ENCODE measurements at regions not wholly inside any gene's neighbourhood (a gene's known extent, or its start where the extent isn't known, plus 50 kb on each side); places are given as distances from the start of the nearest gene placed in this dataset.
"Not testable (repeated sequence)": the region's sequence is repeated elsewhere in the genome, so short reads cannot be mapped to it uniquely, and the experiment has no call there.

DNA sequence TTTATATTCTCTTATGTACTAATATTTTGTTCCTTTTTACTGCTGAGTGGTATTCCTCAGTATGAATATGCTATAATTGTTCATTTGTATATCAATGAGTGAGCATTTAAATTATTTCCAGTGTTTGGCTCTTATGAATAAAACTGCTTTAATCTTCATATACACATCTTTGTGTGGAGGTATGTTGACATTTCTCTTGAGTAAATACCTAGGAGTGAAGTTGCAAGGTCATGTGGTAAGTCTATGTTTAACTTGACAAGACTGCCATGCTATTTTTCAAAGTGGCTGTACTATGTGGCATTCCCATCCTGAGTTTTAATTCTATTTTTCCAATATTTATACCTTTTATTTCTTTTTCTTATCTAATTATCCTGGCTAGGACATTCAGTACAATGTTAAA lies 124.2 kb downstream of the ADSS2 start:
- intact Hi-C loops (cut with micrococcal nuclease) = no loop called here
- no peak for ATAC-seq
- DNase-seq = no peak

DNA sequence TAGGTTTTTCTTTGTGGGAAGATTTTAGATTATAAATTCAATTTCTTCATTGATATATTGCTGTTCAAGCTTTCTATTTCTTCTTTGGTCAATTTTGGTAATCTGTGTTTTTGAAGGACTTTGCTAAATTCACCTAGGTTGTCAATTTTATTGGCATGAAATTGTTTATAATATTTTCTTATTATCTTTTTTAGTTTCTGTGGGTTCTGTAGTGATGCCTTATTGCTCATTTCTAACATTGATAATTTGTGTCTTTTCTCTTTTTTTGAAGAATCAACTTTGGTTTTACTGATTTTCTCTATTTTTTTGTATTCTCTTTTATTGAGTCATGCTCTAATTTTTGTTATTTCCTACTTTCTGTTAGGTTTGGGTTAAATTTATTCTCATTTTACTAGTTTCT lies 123.2 kb downstream of the ADSS2 start:
- no peak for ATAC-seq
- intact Hi-C loops (cut with micrococcal nuclease) = no loop called here

GRCh38 chr1:244329591-244330317 lies 122.0 kb downstream of the ADSS2 start:
- intact Hi-C loops (cut with micrococcal nuclease) = no loop called here
- no peak for DNase-seq
- ATAC-seq = no peak

More for the DNA sequence above, 123.2 kb downstream of the ADSS2 start:
- DNase-seq = no peak

DNA sequence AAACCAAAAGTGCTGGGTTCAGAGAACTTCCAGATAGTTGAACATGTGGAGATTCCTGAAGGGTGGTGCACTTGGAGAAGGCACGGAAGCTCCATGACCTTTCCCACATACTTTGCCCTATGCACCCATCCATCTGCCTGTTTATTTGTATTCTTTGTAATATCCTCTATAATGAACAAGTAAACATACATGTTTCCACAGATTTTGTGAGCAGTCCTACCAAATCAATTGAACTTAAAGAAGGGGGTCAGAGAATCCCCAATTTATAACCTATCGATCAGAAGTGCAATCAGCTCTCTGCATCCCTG lies 121.4 kb downstream of the ADSS2 start:
- intact Hi-C loops (cut with micrococcal nuclease) = no loop called here
- DNase-seq = no peak
- no peak for ATAC-seq

- intact Hi-C loops (cut with micrococcal nuclease); DNase-seq; ATAC-seq: not testable (repeated sequence)
Observed at GRCh38 chr1:244332761-244333160, 118.9 kb downstream of the ADSS2 start.

- DNase-seq; ATAC-seq; intact Hi-C loops (cut with micrococcal nuclease): not testable (repeated sequence)
Observed at GRCh38 chr1:244334315-244334714, 117.4 kb downstream of the ADSS2 start.

- ATAC-seq; DNase-seq; intact Hi-C loops (cut with micrococcal nuclease): not testable (repeated sequence)
Observed at GRCh38 chr1:244334842-244335241, 116.9 kb downstream of the ADSS2 start.

- intact Hi-C loops (cut with micrococcal nuclease) = no loop called here
- no peak for DNase-seq
- ATAC-seq = no peak
Observed at GRCh38 chr1:244335456-244335855, 116.3 kb downstream of the ADSS2 start.

- no peak for ATAC-seq
- intact Hi-C loops (cut with micrococcal nuclease) = no loop called here
Observed at GRCh38 chr1:244336232-244336899, 115.3 kb downstream of the ADSS2 start.

DNA sequence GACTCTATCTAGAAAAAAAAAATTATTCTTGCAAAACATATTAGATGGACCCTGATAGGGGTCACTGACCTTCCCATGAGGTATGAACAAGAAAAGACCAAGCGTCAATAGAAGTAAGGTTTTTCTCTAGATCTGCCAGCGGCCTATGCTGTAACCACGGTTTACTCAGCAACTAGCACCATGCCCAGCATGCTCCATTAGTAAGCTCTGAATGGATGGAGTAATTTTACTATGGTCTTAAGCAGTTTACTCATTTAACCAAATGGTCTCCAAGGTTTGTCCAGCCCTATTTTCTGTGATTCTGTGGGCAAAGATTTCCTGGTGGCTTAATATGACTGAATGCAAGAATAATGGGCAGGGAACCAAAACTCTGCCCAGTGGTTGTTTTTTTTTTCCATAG lies 113.9 kb downstream of the ADSS2 start:
- no peak for ATAC-seq
- intact Hi-C loops (cut with micrococcal nuclease) = no loop called here

More at GRCh38 chr1:244336232-244336899, 115.3 kb downstream of the ADSS2 start:
- no peak for DNase-seq

GRCh38 chr1:244339073-244339692 lies 112.5 kb downstream of the ADSS2 start:
- no peak for DNase-seq
- intact Hi-C loops (cut with micrococcal nuclease) = no loop called here
- ATAC-seq = no peak

More for the DNA sequence above, 113.9 kb downstream of the ADSS2 start:
- DNase-seq = no peak

DNA sequence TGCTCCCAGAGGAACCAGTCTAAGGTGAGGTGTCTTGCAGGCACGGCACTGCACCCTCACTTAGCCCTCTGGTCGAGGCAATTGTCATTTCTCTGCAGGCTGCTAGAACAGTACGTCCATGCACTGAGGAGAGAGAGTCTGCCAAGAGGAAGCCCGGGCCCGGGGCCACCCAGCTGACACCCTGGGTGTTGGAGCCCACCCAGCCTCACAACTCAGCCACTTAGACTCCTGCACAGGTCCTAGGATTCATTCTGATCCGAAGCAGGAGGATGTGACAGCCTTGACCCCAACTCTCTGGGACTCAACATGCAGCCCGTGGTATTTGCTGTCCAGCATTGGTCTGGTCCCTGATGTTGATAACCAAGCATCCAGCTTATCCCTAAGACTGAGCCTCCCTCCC lies 111.9 kb downstream of the ADSS2 start:
- intact Hi-C loops (cut with micrococcal nuclease) = no loop called here
- ATAC-seq (no peak), DNase-seq (no peak)

GRCh38 chr1:244340396-244340795 lies 111.3 kb downstream of the ADSS2 start:
- intact Hi-C loops (cut with micrococcal nuclease) = no loop called here
- no peak for ATAC-seq
- no peak for DNase-seq

GRCh38 chr1:244341455-244342450 lies 110.0 kb downstream of the ADSS2 start:
- no peak for DNase-seq
- intact Hi-C loops (cut with micrococcal nuclease) = no loop called here
- no peak for ATAC-seq

GRCh38 chr1:244344001-244344400 lies 107.7 kb downstream of the ADSS2 start:
- ATAC-seq (no peak), DNase-seq (no peak)
- intact Hi-C loops (cut with micrococcal nuclease) = no loop called here

DNA sequence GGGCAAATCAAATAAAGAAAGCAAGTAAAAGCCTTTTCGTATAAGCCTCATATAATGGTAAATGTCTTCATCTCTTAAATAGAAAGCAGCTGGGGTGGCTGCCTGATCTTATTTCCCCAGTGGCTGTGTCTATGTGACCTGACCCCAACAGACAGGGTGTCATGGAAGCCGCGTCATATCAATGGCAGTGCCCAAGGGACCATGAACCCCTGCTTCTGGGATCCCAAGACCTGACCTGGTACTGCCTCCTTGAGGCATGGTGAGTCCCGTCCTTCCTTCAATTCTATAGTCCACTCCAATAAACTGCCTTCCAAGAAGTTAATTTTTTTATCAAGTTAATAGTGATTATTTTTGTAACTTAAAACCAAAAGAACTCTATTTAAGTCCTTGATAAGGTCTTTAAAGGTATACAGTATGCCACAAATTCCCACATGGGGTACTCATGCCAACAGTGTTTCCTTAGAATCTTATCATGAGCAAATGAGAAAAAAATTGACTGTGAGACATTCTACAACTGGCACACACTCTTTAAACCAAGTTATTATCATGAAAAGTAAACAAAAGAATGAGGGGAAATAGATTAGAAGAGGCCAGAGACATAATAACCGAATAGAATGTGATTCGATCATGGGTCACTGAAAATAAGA lies 104.6 kb downstream of the ADSS2 start:
- DNase-seq (no peak), ATAC-seq (no peak)
- intact Hi-C loops (cut with micrococcal nuclease) = no loop called here

DNA sequence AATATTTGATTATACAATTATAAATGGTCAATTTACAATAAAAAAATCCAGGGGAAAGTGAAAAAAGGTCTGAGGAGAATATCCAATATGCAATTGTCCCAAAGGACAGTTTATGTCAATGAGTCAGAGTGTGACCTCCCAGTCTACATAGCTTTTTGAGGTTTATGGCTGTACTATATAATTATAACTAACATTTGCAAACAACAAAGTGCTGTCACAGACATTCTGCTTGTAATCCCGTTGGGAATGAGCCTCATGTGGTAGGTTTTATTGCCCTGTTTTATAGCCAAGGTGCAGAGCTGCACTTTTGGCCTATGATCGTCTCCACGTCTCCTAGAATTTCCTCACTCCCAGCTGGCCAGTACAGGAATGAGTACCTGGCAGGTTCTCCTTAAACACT lies 103.8 kb downstream of the ADSS2 start:
- intact Hi-C loops (cut with micrococcal nuclease) = no loop called here
- no peak for DNase-seq
- no peak for ATAC-seq

DNA sequence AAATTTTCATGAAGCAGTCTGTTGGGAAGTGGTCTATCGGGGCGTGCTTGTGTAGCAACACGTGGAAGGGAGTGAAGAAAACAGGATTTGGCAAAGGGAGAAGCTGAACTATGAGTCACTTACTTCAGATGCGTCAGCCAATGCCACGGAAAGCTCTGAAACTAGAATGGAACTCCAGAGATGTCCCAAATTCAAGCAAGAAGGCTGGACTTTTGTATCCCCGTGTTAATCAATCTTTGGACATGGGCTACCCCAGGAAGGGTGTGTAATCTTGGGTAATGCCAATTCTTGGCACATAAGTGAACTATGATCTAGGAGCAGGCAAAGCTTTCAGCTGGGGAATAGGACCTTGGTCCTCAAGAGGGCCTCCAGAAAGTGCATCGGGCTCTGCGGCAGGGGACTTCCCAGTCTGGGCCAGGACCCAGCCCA lies 102.6 kb downstream of the ADSS2 start:
- ATAC-seq (peak; percentile 54), DNase-seq (no peak)
- intact Hi-C loops (cut with micrococcal nuclease) = no loop called here

- intact Hi-C loops (cut with micrococcal nuclease) = no loop called here
- DNase-seq (no peak), ATAC-seq (no peak)
Observed at GRCh38 chr1:244349581-244350001, 102.1 kb downstream of the ADSS2 start.
